ENCODE measurements at regions not wholly inside any gene's neighbourhood (a gene's known extent, or its start where the extent isn't known, plus 50 kb on each side); places are given as distances from the start of the nearest gene placed in this dataset.

GRCh38 chr5:106739127-106739526 lies 931.6 kb downstream of the EFNA5 start:
- H3F3A ChIP-seq (ENCODE audit: insufficient read depth, low read length): no peaks in the 10 kb centered on the region
- no peak overlapping the region for H3K4me2 ChIP-seq (ENCODE audit: low read length)
- no peak overlapping the region for H3K27ac ChIP-seq (ENCODE audit: low read depth, low read length, poor library complexity, severe bottlenecking)
- H3K9me2 ChIP-seq (ENCODE audit: low read depth, low read length): no peaks in the 10 kb centered on the region
- H3K36me3 ChIP-seq (ENCODE audit: insufficient read depth, low read length): no peaks in the 10 kb centered on the region
- H3K9ac ChIP-seq (ENCODE audit: low read length): no peak overlapping the region
- H3K27me3 ChIP-seq (ENCODE audit: insufficient read depth, low read length): no peaks in the 10 kb centered on the region
- no peaks in the 10 kb centered on the region for H3K79me2 ChIP-seq (ENCODE audit: insufficient read depth, low read length)
- no peaks in the 10 kb centered on the region for H4K20me1 ChIP-seq (ENCODE audit: insufficient read depth, low read length)
- no peak overlapping the region for H2AFZ ChIP-seq (ENCODE audit: low read length)
- no peaks in the 10 kb centered on the region for H3K4me1 ChIP-seq (ENCODE audit: insufficient read depth, low read length, severe bottlenecking)
- H3K4me3 ChIP-seq (ENCODE audit: low read depth, low read length, poor library complexity, severe bottlenecking): no peak overlapping the region
- H3K9me3 ChIP-seq (ENCODE audit: low read length): no peaks in the 10 kb centered on the region
- no peak for TF ChIP-seq EZH2 (IDR thresholded peaks at IDR 0.05; ENCODE audit: borderline replicate concordance, low read length)
- TF ChIP-seq, protein P1, sequence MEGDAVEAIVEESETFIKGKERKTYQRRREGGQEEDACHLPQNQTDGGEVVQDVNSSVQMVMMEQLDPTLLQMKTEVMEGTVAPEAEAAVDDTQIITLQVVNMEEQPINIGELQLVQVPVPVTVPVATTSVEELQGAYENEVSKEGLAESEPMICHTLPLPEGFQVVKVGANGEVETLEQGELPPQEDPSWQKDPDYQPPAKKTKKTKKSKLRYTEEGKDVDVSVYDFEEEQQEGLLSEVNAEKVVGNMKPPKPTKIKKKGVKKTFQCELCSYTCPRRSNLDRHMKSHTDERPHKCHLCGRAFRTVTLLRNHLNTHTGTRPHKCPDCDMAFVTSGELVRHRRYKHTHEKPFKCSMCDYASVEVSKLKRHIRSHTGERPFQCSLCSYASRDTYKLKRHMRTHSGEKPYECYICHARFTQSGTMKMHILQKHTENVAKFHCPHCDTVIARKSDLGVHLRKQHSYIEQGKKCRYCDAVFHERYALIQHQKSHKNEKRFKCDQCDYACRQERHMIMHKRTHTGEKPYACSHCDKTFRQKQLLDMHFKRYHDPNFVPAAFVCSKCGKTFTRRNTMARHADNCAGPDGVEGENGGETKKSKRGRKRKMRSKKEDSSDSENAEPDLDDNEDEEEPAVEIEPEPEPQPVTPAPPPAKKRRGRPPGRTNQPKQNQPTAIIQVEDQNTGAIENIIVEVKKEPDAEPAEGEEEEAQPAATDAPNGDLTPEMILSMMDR (IDR thresholded peaks at IDR 0.05; ENCODE audit: low read length): no peak

GRCh38 chr5:106737111-106737510 lies 933.6 kb downstream of the EFNA5 start:
- Histone ChIP-seq H3K4me1 (ENCODE audit: insufficient read depth, low read length, severe bottlenecking) (no peaks in the 10 kb centered on the region), H3K27me3 (ENCODE audit: insufficient read depth, low read length) (no peaks in the 10 kb centered on the region), H3K4me2 (ENCODE audit: low read length) (no peak overlapping the region), H2AFZ (ENCODE audit: low read length) (no peak overlapping the region), H3K36me3 (ENCODE audit: insufficient read depth, low read length) (no peaks in the 10 kb centered on the region), H3F3A (ENCODE audit: insufficient read depth, low read length) (no peaks in the 10 kb centered on the region), H3K9me3 (ENCODE audit: low read length) (no peaks in the 10 kb centered on the region), H3K27ac (ENCODE audit: low read depth, low read length, poor library complexity, severe bottlenecking) (no peak overlapping the region), H3K4me3 (ENCODE audit: low read depth, low read length, poor library complexity, severe bottlenecking) (no peak overlapping the region), H4K20me1 (ENCODE audit: insufficient read depth, low read length) (no peaks in the 10 kb centered on the region), H3K9me2 (ENCODE audit: low read depth, low read length) (no peaks in the 10 kb centered on the region), H3K79me2 (ENCODE audit: insufficient read depth, low read length) (no peaks in the 10 kb centered on the region), H3K9ac (ENCODE audit: low read length) (no peak overlapping the region)
- TF ChIP-seq, protein P1 (IDR thresholded peaks at IDR 0.05; ENCODE audit: low read length): no peak
- no peak for TF ChIP-seq EZH2 (IDR thresholded peaks at IDR 0.05; ENCODE audit: borderline replicate concordance, low read length)

DNA sequence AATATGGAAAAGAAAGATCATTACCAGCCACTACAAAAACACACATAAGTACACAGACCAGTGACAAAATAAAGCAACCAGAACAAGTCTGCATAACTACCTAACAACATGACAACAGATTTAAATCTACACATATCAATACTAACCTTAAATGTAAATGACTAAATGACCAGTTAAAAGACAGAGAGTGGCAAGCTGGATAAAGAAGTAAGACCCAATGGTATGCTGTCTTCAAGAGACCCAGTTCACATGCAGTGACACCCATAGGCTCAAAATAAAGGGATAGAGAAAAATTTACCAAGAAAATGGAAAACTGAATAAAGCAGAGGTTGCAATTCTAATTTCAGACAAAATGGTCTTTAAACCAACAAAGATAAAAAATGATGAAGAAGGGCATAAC lies 938.1 kb downstream of the EFNA5 start:
- Histone ChIP-seq H3K79me2 (ENCODE audit: insufficient read depth, low read length) (no peaks in the 10 kb centered on the region), H3K4me3 (ENCODE audit: low read depth, low read length, poor library complexity, severe bottlenecking) (no peak overlapping the region), H3K9ac (ENCODE audit: low read length) (no peak overlapping the region), H3K27ac (ENCODE audit: low read depth, low read length, poor library complexity, severe bottlenecking) (no peak overlapping the region), H3K9me3 (ENCODE audit: low read length) (no peaks in the 10 kb centered on the region), H3K36me3 (ENCODE audit: insufficient read depth, low read length) (no peaks in the 10 kb centered on the region), H2AFZ (ENCODE audit: low read length) (no peak overlapping the region), H3K27me3 (ENCODE audit: insufficient read depth, low read length) (no peaks in the 10 kb centered on the region), H3K4me1 (ENCODE audit: insufficient read depth, low read length, severe bottlenecking) (no peaks in the 10 kb centered on the region), H3F3A (ENCODE audit: insufficient read depth, low read length) (no peaks in the 10 kb centered on the region), H3K9me2 (ENCODE audit: low read depth, low read length) (no peaks in the 10 kb centered on the region), H4K20me1 (ENCODE audit: insufficient read depth, low read length) (no peaks in the 10 kb centered on the region), H3K4me2 (ENCODE audit: low read length) (no peak overlapping the region)
- TF ChIP-seq EZH2 (IDR thresholded peaks at IDR 0.05; ENCODE audit: borderline replicate concordance, low read length): no peak
- TF ChIP-seq, protein P1 (IDR thresholded peaks at IDR 0.05; ENCODE audit: low read length): no peak
